GM12878 (cell line): ENCODE measurements at regions not wholly inside any gene's neighbourhood (a gene's known extent, or its start where the extent isn't known, plus 50 kb on each side); places are given as distances from the start of the nearest gene placed in this dataset.

Experiments used
- CHD2 ChIP-seq: IDR thresholded peaks from 2 replicates; pipeline ENCODE4 v1.6.1; 2011; ENCODE audit warnings: low read depth, low read length, improper control_type of control experiment, borderline replicate concordance
- CTCF ChIP-seq, 3 experiments: IDR thresholded peaks in 2 of 3; conservative IDR thresholded peaks in 1 of 3; 2 replicates each; pipeline ENCODE4 v1.5.1; 2011; ENCODE audit warnings: low read depth in 3 of 3, low read length in 3 of 3, mild to moderate bottlenecking in 3 of 3, control low read depth in 2 of 3, moderate library complexity in 2 of 3, inconsistent platforms in 1 of 3, mixed read lengths in 1 of 3; ENCODE audit not compliant: control insufficient read depth in 2 of 3, insufficient read depth in 1 of 3; ENCODE audit errors: extremely low read depth in 1 of 3
- JUND ChIP-seq: IDR thresholded peaks from 2 replicates; pipeline ENCODE4 v1.6.1; 2012; ENCODE audit warnings: low read depth, mild to moderate bottlenecking, low read length, improper control_type of control experiment, moderate library complexity
- MAX ChIP-seq: IDR thresholded peaks from 2 replicates; pipeline ENCODE4 v1.6.1; 2012; ENCODE audit warnings: low read depth, low read length, improper control_type of control experiment
- NR2C2 ChIP-seq: IDR thresholded peaks from 2 replicates; pipeline ENCODE4 v1.6.1; 2011; ENCODE audit warnings: borderline replicate concordance, low read depth; ENCODE audit not compliant: control insufficient read depth, insufficient read length
- NRF1 ChIP-seq: conservative IDR thresholded peaks from 2 replicates; pipeline ENCODE4 v1.6.1; 2011; ENCODE audit warnings: mild to moderate bottlenecking, low read depth, low read length, improper control_type of control experiment
- POLR2A ChIP-seq: IDR thresholded peaks from 2 replicates; pipeline ENCODE4 v1.6.1; 2011; ENCODE audit warnings: low read depth, mild to moderate bottlenecking, low read length
- POLR2AphosphoS5 ChIP-seq: IDR thresholded peaks from 2 replicates; pipeline ENCODE4 v1.6.1; 2011; ENCODE audit warnings: mild to moderate bottlenecking, low read length, inconsistent platforms
- SIN3A ChIP-seq: IDR thresholded peaks from 2 replicates; pipeline ENCODE4 v1.6.1; 2012; ENCODE audit warnings: low read depth, low read length, improper control_type of control experiment
- SREBF1 ChIP-seq: IDR thresholded peaks from 2 replicates; pipeline ENCODE4 v1.6.1; 2012; ENCODE audit warnings: mild to moderate bottlenecking, low read length
- USF2 ChIP-seq: IDR thresholded peaks from 2 replicates; pipeline ENCODE4 v1.6.1; 2011; ENCODE audit warnings: low read depth, low read length, improper control_type of control experiment, borderline replicate concordance
- ZBTB33 ChIP-seq: fragments of 450-650 bp; IDR thresholded peaks from 2 replicates; pipeline ENCODE4 v1.6.1; 2017; ENCODE audit warnings: mild to moderate bottlenecking
- ZNF24 ChIP-seq: fragments of 450-650 bp; IDR thresholded peaks from 2 replicates; pipeline ENCODE4 v1.6.1; 2017; ENCODE audit warnings: antibody characterized with exemption, mild to moderate bottlenecking

- TF ChIP-seq SIN3A: no peak
- no peak for TF ChIP-seq POLR2A
- TF ChIP-seq CTCF (IDR thresholded peaks at IDR 0.05 in 2 of 3, conservative IDR thresholded peaks at IDR 0.05 in 1 of 3; ENCODE audit: control insufficient read depth in 2 of 3, extremely low read depth in 1 of 3, insufficient read depth in 1 of 3, low read depth in 3 of 3, low read length in 3 of 3): no peak
- no peak for TF ChIP-seq ZNF24
- TF ChIP-seq NR2C2: no peak
- no peak for TF ChIP-seq ZBTB33
- TF ChIP-seq CHD2: no peak
- no peak for TF ChIP-seq MAX
- TF ChIP-seq JUND: no peak
- no peak for TF ChIP-seq USF2
- TF ChIP-seq NRF1: no peak
- no peak for TF ChIP-seq POLR2AphosphoS5
- no peak for TF ChIP-seq SREBF1
Observed at GRCh38 chr14:101185073-101185835, 281.7 kb upstream of the RTL1 start.
